Activated CD4-positive, alpha-beta T cell treated with anti-CD3 and anti-CD28 coated beads, Interleukin-2, amount 50 U/mL, for 24 hours (primary cell): ENCODE measurements at regions not wholly inside any gene's neighbourhood (a gene's known extent, or its start where the extent isn't known, plus 50 kb on each side); places are given as distances from the start of the nearest gene placed in this dataset.
"Not testable (repeated sequence)": the region's sequence is repeated elsewhere in the genome, so short reads cannot be mapped to it uniquely, and the experiment has no call there.

Experiments used
- DNase-seq, 2 donors: peaks; one replicate each; pipeline ENCODE4 v3.0.0-alpha.2; 2020; ENCODE audit warnings: low read depth in 1 of 2, low spot score in 1 of 2

- no peak for DNase-seq
These were observed 893.2 kb upstream of the CRIM1 start for GRCh38 chr2:35462226-35462998.

GRCh38 chr2:35461406-35461805 is 894.2 kb upstream of the CRIM1 start:
- DNase-seq: no peak

GRCh38 chr2:35454966-35455638 is 900.5 kb upstream of the CRIM1 start:
- no peak for DNase-seq

GRCh38 chr2:35447821-35448220 is 907.8 kb upstream of the CRIM1 start:
- DNase-seq: no peak

- DNase-seq: no peak
These were observed 908.4 kb upstream of the CRIM1 start for GRCh38 chr2:35447215-35447614.

GRCh38 chr2:35443087-35443486 is 912.5 kb upstream of the CRIM1 start:
- no peak for DNase-seq

- not testable (repeated sequence) for DNase-seq
These were observed 914.0 kb upstream of the CRIM1 start for GRCh38 chr2:35441575-35441974.

GRCh38 chr2:35440308-35440707 is 915.3 kb upstream of the CRIM1 start:
- not testable (repeated sequence) for DNase-seq

- not testable (repeated sequence) for DNase-seq
These were observed 918.7 kb upstream of the CRIM1 start for GRCh38 chr2:35436893-35437292.

- no peak for DNase-seq
These were observed 927.0 kb upstream of the CRIM1 start for GRCh38 chr2:35428548-35428947.

GRCh38 chr2:35421485-35421884 is 934.1 kb upstream of the CRIM1 start:
- DNase-seq: no peak

GRCh38 chr2:35417293-35417692 is 938.3 kb upstream of the CRIM1 start:
- no peak for DNase-seq

GRCh38 chr2:35416391-35417140 is 939.0 kb upstream of the CRIM1 start:
- DNase-seq: no peak

- DNase-seq: no peak
These were observed 939.6 kb upstream of the CRIM1 start for GRCh38 chr2:35415942-35416341.

- no peak for DNase-seq
These were observed 940.3 kb upstream of the CRIM1 start for GRCh38 chr2:35415282-35415681.

GRCh38 chr2:35410431-35411061 is 945.0 kb upstream of the CRIM1 start:
- peak in 1 of 2 donors; percentile 7 for DNase-seq

- no peak for DNase-seq
These were observed 945.8 kb upstream of the CRIM1 start for GRCh38 chr2:35409762-35410161.

- no peak for DNase-seq
These were observed 947.3 kb upstream of the CRIM1 start for GRCh38 chr2:35408320-35408719.

GRCh38 chr2:35391736-35392442 is 963.7 kb upstream of the CRIM1 start:
- DNase-seq: no peak

GRCh38 chr2:35378791-35379190 is 976.8 kb upstream of the CRIM1 start:
- DNase-seq: no peak

GRCh38 chr2:35374845-35375244 is 980.7 kb upstream of the CRIM1 start:
- no peak for DNase-seq
